GM13976 (cell line): ENCODE measurements at regions not wholly inside any gene's neighbourhood (a gene's known extent, or its start where the extent isn't known, plus 50 kb on each side); places are given as distances from the start of the nearest gene placed in this dataset.
"Not testable (repeated sequence)": the region's sequence is repeated elsewhere in the genome, so short reads cannot be mapped to it uniquely, and the experiment has no call there.

Experiments
- DNase-seq: peaks from one replicate; pipeline ENCODE4 v3.0.0; 2012; ENCODE audit warnings: low spot score
- CTCF ChIP-seq: IDR thresholded peaks from 2 replicates; pipeline ENCODE4 v1.5.1; 2012; ENCODE audit warnings: borderline replicate concordance, mild to moderate bottlenecking; ENCODE audit not compliant: insufficient read depth; ENCODE audit errors: extremely low read depth, missing control alignments, control extremely low read depth
- in situ Hi-C: fragments of 300-500 bp; cut with MboI; formaldehyde crosslinking; loops from one replicate; pipeline ENCODE4 v1.12.0; 2022; ENCODE audit warnings: low sequenced_read_pairs, mixed read lengths, inconsistent platforms; ENCODE audit not compliant: unreplicated experiment

- DNase-seq = no peak
- TF ChIP-seq CTCF = no peak
- in situ Hi-C loops = no loop called here
Measured at GRCh38 chr4:8722556-8722955, 130.0 kb downstream of the CPZ start.

- no peak for TF ChIP-seq CTCF
- DNase-seq = no peak
- in situ Hi-C loops = no loop called here
Measured at GRCh38 chr4:8721621-8722020, 129.1 kb downstream of the CPZ start.

- DNase-seq = no peak
- in situ Hi-C loops = no loop called here
- no peak for TF ChIP-seq CTCF
Measured at GRCh38 chr4:8719421-8719820, 126.9 kb downstream of the CPZ start.

GRCh38 chr4:8717470-8717869 lies 124.9 kb downstream of the CPZ start:
- DNase-seq, in situ Hi-C loops: not testable (repeated sequence)

- DNase-seq = no peak
- no peak for TF ChIP-seq CTCF
- in situ Hi-C loops = no loop called here
Measured at GRCh38 chr4:8710946-8711345, 118.4 kb downstream of the CPZ start.

GRCh38 chr4:8710416-8710815 lies 117.9 kb downstream of the CPZ start:
- TF ChIP-seq CTCF = no peak
- DNase-seq = no peak
- in situ Hi-C loops = no loop called here

GRCh38 chr4:8709729-8710360 lies 117.3 kb downstream of the CPZ start:
- no peak for TF ChIP-seq CTCF

More at GRCh38 chr4:8709729-8710360, 117.3 kb downstream of the CPZ start:
- no peak for DNase-seq
- in situ Hi-C loops = no loop called here
